CD4-positive, CD25-positive, alpha-beta regulatory T cell (primary cell): ENCODE measurements at regions not wholly inside any gene's neighbourhood (a gene's known extent, or its start where the extent isn't known, plus 50 kb on each side); places are given as distances from the start of the nearest gene placed in this dataset.
A peak's percentile ranks its signal among the peaks of the same experiment; 100 is the strongest.

Experiments
- ATAC-seq, 2 donors: fragments of 150-1000 bp; cut with Tn5 transposase; one replicate each; pipeline ENCODE4 v1.10.0; 2021; ENCODE audit warnings: low read depth in 2 of 2, moderate number of reproducible peaks in 2 of 2, moderate library complexity in 1 of 2
- DNase-seq, 3 donors: peaks; one replicate each; pipeline versions ENCODE4 v3.0.0 to v3.0.0-alpha.2; 2012 to 2022; ENCODE audit warnings: mixed read lengths in 1 of 3
- H3K27ac ChIP-seq: one replicate; pipeline ENCODE4 v1.7.0; 2013; ENCODE audit warnings: mild to moderate bottlenecking, low read length; ENCODE audit not compliant: insufficient read depth, poor library complexity, severe bottlenecking
- H3K27me3 ChIP-seq: one replicate; pipeline ENCODE4 v1.7.0; 2013; ENCODE audit warnings: low read length; ENCODE audit not compliant: control insufficient read depth, insufficient read depth
- H3K36me3 ChIP-seq: one replicate; pipeline ENCODE4 v1.7.0; 2013; ENCODE audit warnings: mild to moderate bottlenecking, low read length, moderate library complexity; ENCODE audit not compliant: control insufficient read depth, insufficient read depth
- H3K4me1 ChIP-seq: 2 replicates; pipeline ENCODE4 v1.7.0; 2013; ENCODE audit warnings: mild to moderate bottlenecking, low read length; ENCODE audit not compliant: insufficient read depth, control insufficient read depth, poor library complexity, severe bottlenecking
- H3K4me3 ChIP-seq: one replicate; pipeline ENCODE4 v1.7.0; 2013; ENCODE audit warnings: low read depth, mild to moderate bottlenecking, low read length, moderate library complexity
- H3K9me3 ChIP-seq, 2 experiments: 1 replicate in 1 of 2; 2 replicates in 1 of 2; pipeline ENCODE4 v1.7.0; 2013; ENCODE audit warnings: low read length in 2 of 2, mild to moderate bottlenecking in 1 of 2, moderate library complexity in 1 of 2; ENCODE audit not compliant: control insufficient read depth in 2 of 2
- H3K27ac Mint-ChIP-seq, 3 donors: one replicate each; pipeline ENCODE4 v1.8.0; 2020 to 2022; ENCODE audit warnings: mild to moderate bottlenecking in 3 of 3, mixed read lengths in 3 of 3, moderate library complexity in 2 of 3
- H3K27me3 Mint-ChIP-seq: one replicate; pipeline ENCODE4 v1.8.0; 2022; ENCODE audit warnings: mild to moderate bottlenecking, mixed read lengths
- H3K36me3 Mint-ChIP-seq: one replicate; pipeline ENCODE4 v1.8.0; 2020; ENCODE audit warnings: mixed read lengths
- H3K4me1 Mint-ChIP-seq, 4 donors: one replicate each; pipeline ENCODE4 v1.8.0; 2020 to 2022; ENCODE audit warnings: mixed read lengths in 4 of 4, mild to moderate bottlenecking in 1 of 4
- H3K4me3 Mint-ChIP-seq, 4 donors: one replicate each; pipeline ENCODE4 v1.8.0; 2020 to 2022; ENCODE audit warnings: mild to moderate bottlenecking in 4 of 4, mixed read lengths in 4 of 4, moderate library complexity in 3 of 4
- H3K9me3 Mint-ChIP-seq, 7 donors: one replicate each; pipeline ENCODE4 v1.8.0; 2020 to 2022; ENCODE audit warnings: mixed read lengths in 7 of 7, mild to moderate bottlenecking in 3 of 7, moderate library complexity in 2 of 7

- Mint-ChIP-seq H3K27me3 (peaks cover 16% of the 10 kb centered on the region), H3K4me3 (no peak overlapping the region), H3K27ac (no peak overlapping the region), H3K4me1 (no peaks in the 10 kb centered on the region), H3K9me3 (peaks cover 0 to 1% (median 0%) of the 10 kb centered on the region in 7 donors), H3K36me3 (no peaks in the 10 kb centered on the region)
- H3K9me3 ChIP-seq: no peaks in the 10 kb centered on the region
- no peak overlapping the region for H3K27ac ChIP-seq
- no peaks in the 10 kb centered on the region for H3K4me1 ChIP-seq
- no peaks in the 10 kb centered on the region for H3K36me3 ChIP-seq
- ATAC-seq (no peak), DNase-seq (no peak)
- no peaks in the 10 kb centered on the region for H3K27me3 ChIP-seq
- no peak overlapping the region for H3K4me3 ChIP-seq
Observed at GRCh38 chr14:35993684-35993960, 167.5 kb downstream of the BRMS1L start.

GRCh38 chr14:35992816-35993683, 166.9 kb downstream of the BRMS1L start:
- Histone ChIP-seq H3K4me1 (no peaks in the 10 kb centered on the region), H3K9me3 (no peaks in the 10 kb centered on the region), H3K27ac (no peak overlapping the region), H3K4me3 (no peak overlapping the region), H3K27me3 (no peaks in the 10 kb centered on the region), H3K36me3 (no peaks in the 10 kb centered on the region)
- DNase-seq (no peak), ATAC-seq (no peak)
- H3K36me3 Mint-ChIP-seq: no peaks in the 10 kb centered on the region
- H3K27me3 Mint-ChIP-seq: peaks cover 15% of the 10 kb centered on the region
- H3K9me3 Mint-ChIP-seq: peaks cover 0 to 1% (median 0%) of the 10 kb centered on the region in 7 donors
- no peak overlapping the region for H3K4me3 Mint-ChIP-seq
- no peak overlapping the region for H3K27ac Mint-ChIP-seq
- no peaks in the 10 kb centered on the region for H3K4me1 Mint-ChIP-seq

GRCh38 chr14:35991356-35991755, 165.2 kb downstream of the BRMS1L start:
- no peaks in the 10 kb centered on the region for H3K36me3 Mint-ChIP-seq
- H3K4me3 ChIP-seq: no peak overlapping the region
- H3K27ac ChIP-seq: no peak overlapping the region
- peaks cover 0 to 1% (median 0%) of the 10 kb centered on the region in 7 donors for H3K9me3 Mint-ChIP-seq
- H3K9me3 ChIP-seq: no peaks in the 10 kb centered on the region
- ATAC-seq: no peak
- no peaks in the 10 kb centered on the region for H3K36me3 ChIP-seq
- no peaks in the 10 kb centered on the region for H3K27me3 ChIP-seq
- no peaks in the 10 kb centered on the region for H3K4me1 Mint-ChIP-seq
- no peak overlapping the region for H3K4me3 Mint-ChIP-seq
- H3K27ac Mint-ChIP-seq: no peak overlapping the region
- H3K4me1 ChIP-seq: no peaks in the 10 kb centered on the region
- peaks cover 8% of the 10 kb centered on the region for H3K27me3 Mint-ChIP-seq
- DNase-seq: no peak

- Histone ChIP-seq H3K36me3 (no peaks in the 10 kb centered on the region), H3K9me3 (no peaks in the 10 kb centered on the region), H3K4me3 (no peak overlapping the region), H3K27ac (no peak overlapping the region), H3K27me3 (no peaks in the 10 kb centered on the region), H3K4me1 (no peaks in the 10 kb centered on the region)
- DNase-seq: no peak
- no peaks in the 10 kb centered on the region for H3K36me3 Mint-ChIP-seq
- peaks cover 8% of the 10 kb centered on the region for H3K27me3 Mint-ChIP-seq
- H3K27ac Mint-ChIP-seq: peak overlapping the region in 1 of 3 donors; percentile 20
- H3K9me3 Mint-ChIP-seq: peaks cover 0 to 1% (median 0%) of the 10 kb centered on the region in 7 donors
- H3K4me3 Mint-ChIP-seq: no peak overlapping the region
- no peaks in the 10 kb centered on the region for H3K4me1 Mint-ChIP-seq
- ATAC-seq: no peak
Observed at GRCh38 chr14:35989736-35990135, 163.6 kb downstream of the BRMS1L start.

- Histone ChIP-seq H3K27ac (no peak overlapping the region), H3K4me3 (no peak overlapping the region), H3K9me3 (no peaks in the 10 kb centered on the region), H3K4me1 (no peaks in the 10 kb centered on the region), H3K36me3 (no peaks in the 10 kb centered on the region), H3K27me3 (no peaks in the 10 kb centered on the region)
- Mint-ChIP-seq H3K4me3 (no peak overlapping the region), H3K27me3 (peaks cover 7% of the 10 kb centered on the region), H3K27ac (no peak overlapping the region), H3K9me3 (peaks cover 0 to 1% (median 0%) of the 10 kb centered on the region in 7 donors), H3K36me3 (no peaks in the 10 kb centered on the region), H3K4me1 (no peaks in the 10 kb centered on the region)
- DNase-seq (no peak), ATAC-seq (no peak)
Observed at GRCh38 chr14:35988972-35989690, 163.0 kb downstream of the BRMS1L start.

- DNase-seq: no peak
- H3K4me3 Mint-ChIP-seq: no peak overlapping the region
- H3K9me3 ChIP-seq: no peaks in the 10 kb centered on the region
- H3K4me3 ChIP-seq: no peak overlapping the region
- no peaks in the 10 kb centered on the region for H3K4me1 Mint-ChIP-seq
- no peaks in the 10 kb centered on the region for H3K4me1 ChIP-seq
- H3K27ac ChIP-seq: no peak overlapping the region
- ATAC-seq: no peak
- no peaks in the 10 kb centered on the region for H3K36me3 Mint-ChIP-seq
- no peak overlapping the region for H3K27ac Mint-ChIP-seq
- peaks cover 4% of the 10 kb centered on the region for H3K27me3 Mint-ChIP-seq
- H3K9me3 Mint-ChIP-seq: no peaks in the 10 kb centered on the region
- no peaks in the 10 kb centered on the region for H3K27me3 ChIP-seq
- no peaks in the 10 kb centered on the region for H3K36me3 ChIP-seq
Observed at GRCh38 chr14:35988550-35988949, 162.4 kb downstream of the BRMS1L start.

- no peaks in the 10 kb centered on the region for H3K36me3 Mint-ChIP-seq
- peaks cover 4% of the 10 kb centered on the region for H3K27me3 Mint-ChIP-seq
- Histone ChIP-seq H3K4me3 (no peak overlapping the region), H3K27me3 (no peaks in the 10 kb centered on the region), H3K9me3 (no peaks in the 10 kb centered on the region), H3K27ac (no peak overlapping the region), H3K36me3 (no peaks in the 10 kb centered on the region), H3K4me1 (no peaks in the 10 kb centered on the region)
- no peaks in the 10 kb centered on the region for H3K4me1 Mint-ChIP-seq
- DNase-seq (no peak), ATAC-seq (no peak)
- no peak overlapping the region for H3K4me3 Mint-ChIP-seq
- no peak overlapping the region for H3K27ac Mint-ChIP-seq
- peaks cover 0 to 3% (median 0%) of the 10 kb centered on the region in 7 donors for H3K9me3 Mint-ChIP-seq
Observed at GRCh38 chr14:35987731-35988130, 161.6 kb downstream of the BRMS1L start.

GRCh38 chr14:35986219-35986573, 160.1 kb downstream of the BRMS1L start:
- H3K27ac ChIP-seq: no peak overlapping the region
- DNase-seq: no peak
- Mint-ChIP-seq H3K27ac (no peak overlapping the region), H3K4me1 (no peaks in the 10 kb centered on the region), H3K36me3 (no peaks in the 10 kb centered on the region), H3K27me3 (peaks cover 4% of the 10 kb centered on the region), H3K4me3 (no peak overlapping the region), H3K9me3 (peaks cover 0 to 5% (median 0%) of the 10 kb centered on the region in 7 donors)
- no peak for ATAC-seq
- H3K4me3 ChIP-seq: no peak overlapping the region
- no peaks in the 10 kb centered on the region for H3K9me3 ChIP-seq
- H3K27me3 ChIP-seq: no peaks in the 10 kb centered on the region
- H3K36me3 ChIP-seq: no peaks in the 10 kb centered on the region
- no peaks in the 10 kb centered on the region for H3K4me1 ChIP-seq
